Mucosa of gallbladder (tissue), 1 donor: ENCODE measurements at regions not wholly inside any gene's neighbourhood (a gene's known extent, or its start where the extent isn't known, plus 50 kb on each side); places are given as distances from the start of the nearest gene placed in this dataset.
"Not testable (repeated sequence)": the region's sequence is repeated elsewhere in the genome, so short reads cannot be mapped to it uniquely, and the experiment has no call there.

Source experiments
- DNase-seq: peaks from one replicate; pipeline ENCODE4 v3.0.0-alpha.2; 2020; ENCODE audit warnings: low spot score
- donor health status: DM: no; HTN: no; CAD: no.

GRCh38 chr12:94916663-94917062 is 86.8 kb downstream of the NDUFA12 start:
- DNase-seq, result no peak

- no peak for DNase-seq
These were observed 93.8 kb downstream of the NDUFA12 start for GRCh38 chr12:94909663-94910062.

GRCh38 chr12:94905749-94906148 is 97.7 kb downstream of the NDUFA12 start:
- DNase-seq, result not testable (repeated sequence)

- no peak for DNase-seq
These were observed 103.0 kb downstream of the NDUFA12 start for GRCh38 chr12:94900496-94900895.

- no peak for DNase-seq
These were observed 105.1 kb downstream of the NDUFA12 start for GRCh38 chr12:94898388-94898787.

- DNase-seq, result no peak
These were observed 110.8 kb downstream of the NDUFA12 start for GRCh38 chr12:94892544-94893267.

GRCh38 chr12:94889445-94890210 is 113.9 kb downstream of the NDUFA12 start:
- DNase-seq, result no peak

- no peak for DNase-seq
These were observed 124.0 kb downstream of the NDUFA12 start for GRCh38 chr12:94879542-94879941.

- no peak for DNase-seq
These were observed 128.0 kb downstream of the NDUFA12 start for GRCh38 chr12:94875525-94875924.

GRCh38 chr12:94874518-94875302 is 128.8 kb downstream of the NDUFA12 start:
- DNase-seq, result no peak

GRCh38 chr12:94873734-94874517 is 129.6 kb downstream of the NDUFA12 start:
- no peak for DNase-seq

GRCh38 chr12:94872971-94873733 is 130.3 kb downstream of the NDUFA12 start:
- no peak for DNase-seq

- no peak for DNase-seq
These were observed 130.9 kb downstream of the NDUFA12 start for GRCh38 chr12:94872671-94872970.

GRCh38 chr12:94872007-94872653 is 131.4 kb downstream of the NDUFA12 start:
- no peak for DNase-seq

GRCh38 chr12:94870511-94870910 is 133.0 kb downstream of the NDUFA12 start:
- DNase-seq, result no peak

GRCh38 chr12:94868161-94868560 is 135.3 kb downstream of the NDUFA12 start:
- no peak for DNase-seq

- DNase-seq, result no peak
These were observed 136.2 kb downstream of the NDUFA12 start for GRCh38 chr12:94867066-94867855.

- no peak for DNase-seq
These were observed 138.5 kb downstream of the NDUFA12 start for GRCh38 chr12:94864987-94865386.

GRCh38 chr12:94863321-94864035 is 140.0 kb downstream of the NDUFA12 start:
- DNase-seq, result no peak
